ENCODE measurements at regions not wholly inside any gene's neighbourhood (a gene's known extent, or its start where the extent isn't known, plus 50 kb on each side); places are given as distances from the start of the nearest gene placed in this dataset.

DNA sequence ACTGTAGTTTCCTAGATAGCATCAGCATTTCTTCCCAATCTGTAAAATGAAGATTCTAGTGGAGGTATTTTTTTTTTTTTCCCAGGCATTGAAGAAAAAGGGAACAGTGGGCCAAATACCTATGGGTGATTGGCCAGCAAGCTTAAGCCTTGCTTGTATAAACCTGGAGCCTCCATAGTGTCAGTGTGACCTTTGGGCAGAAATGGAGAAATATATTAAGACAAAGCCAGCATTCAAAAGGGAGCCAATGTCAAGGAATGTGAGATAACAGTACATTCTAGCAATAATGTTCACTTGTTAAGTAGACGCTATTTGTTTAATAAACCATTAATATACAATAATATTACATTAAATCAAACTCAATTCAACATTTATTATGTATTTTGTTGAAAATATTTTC is 275.4 kb downstream of the FOXA2 start:
- Histone ChIP-seq H3K27me3 (no peaks in the 10 kb centered on the region), H3K4me1 (no peaks in the 10 kb centered on the region), H3K4me3 (no peak overlapping the region), H3K27ac (no peak overlapping the region), H3K36me3 (replicated peaks in 1 of 2; ENCODE audit: insufficient read depth in 1 of 2, low read depth in 2 of 2) (no peaks in the 10 kb centered on the region), H3K9me3 (no peaks in the 10 kb centered on the region)
- no peak for ATAC-seq
- intact Hi-C loops (cut with DNase I) = no loop called here
- TF ChIP-seq POLR2A (IDR thresholded peaks at IDR 0.05) (no peak), CTCF (IDR thresholded peaks at IDR 0.05) (no peak)
- WGBS, 2 donors = 58 to 67% methylated on average over 1 of the region's 1 CpG
- DNase-seq = no peak

DNA sequence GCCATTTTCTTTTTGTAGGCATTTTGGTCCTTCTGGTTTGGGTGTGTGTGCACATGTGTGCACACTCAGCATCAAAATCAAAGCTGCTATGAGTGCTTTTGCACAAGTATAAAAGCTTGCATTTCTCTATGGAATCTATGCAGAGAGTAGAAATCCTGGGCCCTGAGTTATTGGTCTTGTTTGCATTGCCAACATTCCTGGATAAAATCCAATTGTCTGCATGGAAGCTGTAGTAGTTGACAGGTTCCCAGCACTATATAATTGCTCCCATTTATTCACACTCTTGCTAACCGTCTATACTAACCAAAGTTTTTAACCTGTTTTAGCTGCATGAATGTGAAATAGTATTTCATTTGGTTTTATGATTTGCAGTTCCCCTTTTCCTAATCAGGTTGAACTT is 277.0 kb downstream of the FOXA2 start:
- no peak for TF ChIP-seq POLR2A (IDR thresholded peaks at IDR 0.05)
- no peak for TF ChIP-seq CTCF (IDR thresholded peaks at IDR 0.05)
- intact Hi-C loops (cut with DNase I) = no loop called here
- no peaks in the 10 kb centered on the region for H3K36me3 ChIP-seq (replicated peaks in 1 of 2; ENCODE audit: insufficient read depth in 1 of 2, low read depth in 2 of 2)
- H3K9me3 ChIP-seq = no peaks in the 10 kb centered on the region
- H3K4me3 ChIP-seq = no peak overlapping the region
- no peaks in the 10 kb centered on the region for H3K27me3 ChIP-seq
- H3K27ac ChIP-seq = no peak overlapping the region
- ATAC-seq (no peak), DNase-seq (no peak)
- H3K4me1 ChIP-seq = no peaks in the 10 kb centered on the region
- 14 to 19% methylated on average over 1 of the region's 1 CpG for WGBS, 2 donors

DNA sequence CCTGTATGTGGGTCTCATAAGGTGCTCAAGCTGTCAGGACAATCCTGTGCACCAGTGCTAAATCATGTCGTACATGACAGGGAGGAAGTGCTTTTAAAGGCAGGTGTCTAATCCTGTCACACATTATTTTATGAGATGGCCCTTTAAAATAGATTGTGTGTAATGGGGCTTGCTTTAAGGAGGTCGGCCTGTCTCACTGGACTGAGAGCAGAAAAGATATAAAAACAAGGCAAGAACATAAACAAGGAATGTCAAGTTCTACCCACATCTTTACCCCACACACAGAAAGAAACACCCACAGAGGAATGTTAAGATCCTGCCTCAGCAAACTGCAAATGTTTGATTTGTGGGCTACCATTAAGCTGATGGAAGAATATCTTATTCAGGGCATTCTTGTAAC is 279.0 kb downstream of the FOXA2 start:
- no peaks in the 10 kb centered on the region for H3K9me3 ChIP-seq
- no peaks in the 10 kb centered on the region for H3K27me3 ChIP-seq
- no peak for ATAC-seq
- intact Hi-C loops (cut with DNase I) = no loop called here
- no peak overlapping the region for H3K27ac ChIP-seq
- no peaks in the 10 kb centered on the region for H3K36me3 ChIP-seq (replicated peaks in 1 of 2; ENCODE audit: insufficient read depth in 1 of 2, low read depth in 2 of 2)
- DNase-seq = no peak
- no peak overlapping the region for H3K4me3 ChIP-seq
- TF ChIP-seq CTCF (IDR thresholded peaks at IDR 0.05) (no peak), POLR2A (IDR thresholded peaks at IDR 0.05) (no peak)
- no peaks in the 10 kb centered on the region for H3K4me1 ChIP-seq
- 51 to 56% methylated on average over 2 of the region's 2 CpGs for WGBS, 2 donors

GRCh38 chr20:22303523-22303922 is 280.8 kb downstream of the FOXA2 start:
- no peaks in the 10 kb centered on the region for H3K4me1 ChIP-seq
- no peak overlapping the region for H3K4me3 ChIP-seq
- no peaks in the 10 kb centered on the region for H3K9me3 ChIP-seq
- WGBS, 2 donors = 40 to 52% methylated on average over 3 of the region's 3 CpGs
- TF ChIP-seq POLR2A (IDR thresholded peaks at IDR 0.05) (no peak), CTCF (IDR thresholded peaks at IDR 0.05) (no peak)
- intact Hi-C loops (cut with DNase I) = no loop called here
- no peaks in the 10 kb centered on the region for H3K36me3 ChIP-seq (replicated peaks in 1 of 2; ENCODE audit: insufficient read depth in 1 of 2, low read depth in 2 of 2)
- no peaks in the 10 kb centered on the region for H3K27me3 ChIP-seq
- ATAC-seq (no peak), DNase-seq (no peak)
- H3K27ac ChIP-seq = no peak overlapping the region

DNA sequence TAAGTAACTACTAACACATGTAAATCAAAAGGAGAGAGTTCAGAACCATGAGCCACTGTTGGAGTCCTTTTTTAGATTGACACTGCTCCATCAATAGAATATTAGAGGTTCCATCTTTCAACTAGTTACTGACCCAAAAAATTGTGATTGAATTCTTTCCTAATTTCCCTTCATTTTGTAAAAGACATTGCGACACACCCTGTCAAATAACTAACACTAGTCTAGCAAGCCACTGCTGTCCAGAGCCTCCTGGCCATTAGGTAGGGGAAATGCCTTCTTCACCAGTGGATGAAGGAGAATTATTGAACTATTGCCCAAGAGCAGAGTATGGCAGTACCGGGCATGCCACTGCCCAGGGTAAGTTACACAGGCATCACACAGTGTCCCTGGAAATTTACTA is 282.3 kb downstream of the FOXA2 start:
- no peaks in the 10 kb centered on the region for H3K9me3 ChIP-seq
- H3K4me1 ChIP-seq = no peaks in the 10 kb centered on the region
- no peaks in the 10 kb centered on the region for H3K36me3 ChIP-seq (replicated peaks in 1 of 2; ENCODE audit: insufficient read depth in 1 of 2, low read depth in 2 of 2)
- no peak overlapping the region for H3K4me3 ChIP-seq
- H3K27ac ChIP-seq = no peak overlapping the region
- H3K27me3 ChIP-seq = no peaks in the 10 kb centered on the region
- intact Hi-C loops (cut with DNase I) = no loop called here
- 69 to 83% methylated on average over 2 of the region's 2 CpGs for WGBS, 2 donors
- ATAC-seq (no peak), DNase-seq (no peak)
- TF ChIP-seq POLR2A (IDR thresholded peaks at IDR 0.05) (no peak), CTCF (IDR thresholded peaks at IDR 0.05) (no peak)

All from body of pancreas (tissue), 4 donors.